Lung (tissue), 11 donors: ENCODE measurements at regions not wholly inside any gene's neighbourhood (a gene's known extent, or its start where the extent isn't known, plus 50 kb on each side); places are given as distances from the start of the nearest gene placed in this dataset.

Experiments
- ATAC-seq: fragments of 200-7000 bp; cut with Tn5 transposase; one replicate; pipeline ENCODE4 v1.9.1; 2020; ENCODE audit warnings: moderate number of reproducible peaks; ENCODE audit not compliant: insufficient read depth, low FRiP score
- DNase-seq, 3 donors: peaks; one replicate each; pipeline ENCODE4 v3.0.0-alpha.2; 2013 to 2017
- H3K27ac ChIP-seq, 2 donors: one replicate each; pipeline ENCODE4 v1.5.1; 2013; ENCODE audit warnings: mild to moderate bottlenecking in 2 of 2, moderate library complexity in 2 of 2, control low read depth in 1 of 2, inconsistent platforms in 1 of 2, low read depth in 1 of 2, low read length in 1 of 2
- H3K27me3 ChIP-seq, 3 donors: one replicate each; pipeline ENCODE4 v1.5.1; 2013; ENCODE audit warnings: low read length in 2 of 3; ENCODE audit not compliant: control insufficient read depth in 3 of 3, insufficient read depth in 3 of 3
- H3K36me3 ChIP-seq, 4 donors: one replicate each; pipeline ENCODE4 v1.5.1; 2013; ENCODE audit warnings: low read length in 4 of 4, mild to moderate bottlenecking in 1 of 4, moderate library complexity in 1 of 4; ENCODE audit not compliant: control insufficient read depth in 4 of 4, insufficient read depth in 4 of 4
- H3K4me1 ChIP-seq, 5 donors: one replicate each; pipeline ENCODE4 v1.5.1; 2013; ENCODE audit warnings: low read length in 5 of 5, mild to moderate bottlenecking in 2 of 5, moderate library complexity in 1 of 5; ENCODE audit not compliant: control insufficient read depth in 5 of 5, insufficient read depth in 5 of 5
- H3K4me3 ChIP-seq: one replicate; pipeline ENCODE4 v1.5.1; 2013; ENCODE audit warnings: mild to moderate bottlenecking, control low read depth, moderate library complexity
- H3K9ac ChIP-seq, 2 donors: one replicate each; pipeline ENCODE4 v1.5.1; 2013; ENCODE audit warnings: low read length in 2 of 2, control low read depth in 1 of 2; ENCODE audit not compliant: insufficient read depth in 1 of 2
- H3K9me3 ChIP-seq, 4 donors: one replicate each; pipeline ENCODE4 v1.5.1; 2013; ENCODE audit warnings: low read length in 3 of 4, mild to moderate bottlenecking in 1 of 4, moderate library complexity in 1 of 4; ENCODE audit not compliant: control insufficient read depth in 4 of 4, insufficient read depth in 3 of 4
- CTCF ChIP-seq: IDR thresholded peaks from 2 replicates; pipeline ENCODE4 v1.5.1; 2012; ENCODE audit warnings: mild to moderate bottlenecking; ENCODE audit errors: control extremely low read depth, extremely low read depth
- WGBS, 2 donors: extraction: QIAGEN DNeasy Blood & Tissue Kit; methylation state at CpG; one replicate each; pipeline ENCODE4 v1.1.7; 2013; 5-methylcytosine and 5-hydroxymethylcytosine counted together
- donor health status: control.
- donor health status: control.
- donor health status: Bipolar disorder and iron deficiency.
- donor health status: healthy.
- donor health status: DM: yes; HTN: yes; CAD: no.

- DNase-seq (no peak), ATAC-seq (no peak)
- Histone ChIP-seq H3K27me3 (no peaks in the 10 kb centered on the region), H3K36me3 (no peaks in the 10 kb centered on the region), H3K4me3 (no peak overlapping the region), H3K9me3 (no peaks in the 10 kb centered on the region), H3K4me1 (peaks cover 0 to 6% (median 0%) of the 10 kb centered on the region in 5 donors), H3K9ac (no peak overlapping the region), H3K27ac (no peak overlapping the region)
- 89 to 93% methylated on average over 2 of the region's 2 CpGs for WGBS, 2 donors
- no peak for TF ChIP-seq CTCF
These were observed 134.7 kb upstream of the AGR3 start for GRCh38 chr7:17016402-17017010.

- Histone ChIP-seq H3K36me3 (no peaks in the 10 kb centered on the region), H3K9me3 (no peaks in the 10 kb centered on the region), H3K4me3 (no peak overlapping the region), H3K4me1 (peaks cover 0 to 6% (median 0%) of the 10 kb centered on the region in 5 donors), H3K9ac (no peak overlapping the region), H3K27ac (no peak overlapping the region), H3K27me3 (no peaks in the 10 kb centered on the region)
- ATAC-seq: no peak
- TF ChIP-seq CTCF: no peak
- no peak for DNase-seq
- WGBS, 2 donors: 89 to 98% methylated on average over 2 of the region's 2 CpGs
These were observed 137.3 kb upstream of the AGR3 start for GRCh38 chr7:17019106-17019505.

GRCh38 chr7:17020250-17020649 lies 138.5 kb upstream of the AGR3 start:
- WGBS, 2 donors: 55 to 58% methylated on average over 1 of the region's 1 CpG
- peaks cover 0 to 5% (median 0%) of the 10 kb centered on the region in 5 donors for H3K4me1 ChIP-seq
- DNase-seq (no peak), ATAC-seq (no peak)
- no peak for TF ChIP-seq CTCF
- no peaks in the 10 kb centered on the region for H3K27me3 ChIP-seq
- H3K27ac ChIP-seq: no peak overlapping the region
- no peak overlapping the region for H3K4me3 ChIP-seq
- H3K9me3 ChIP-seq: no peaks in the 10 kb centered on the region
- H3K36me3 ChIP-seq: no peaks in the 10 kb centered on the region
- H3K9ac ChIP-seq: no peak overlapping the region

GRCh38 chr7:17021205-17021604 lies 139.4 kb upstream of the AGR3 start:
- no peaks in the 10 kb centered on the region for H3K27me3 ChIP-seq
- H3K4me3 ChIP-seq: no peak overlapping the region
- 60 to 90% methylated on average over 3 of the region's 3 CpGs for WGBS, 2 donors
- no peak overlapping the region for H3K9ac ChIP-seq
- DNase-seq (no peak), ATAC-seq (no peak)
- peaks cover 0 to 2% (median 0%) of the 10 kb centered on the region in 5 donors for H3K4me1 ChIP-seq
- no peak overlapping the region for H3K27ac ChIP-seq
- H3K9me3 ChIP-seq: no peaks in the 10 kb centered on the region
- TF ChIP-seq CTCF: no peak
- no peaks in the 10 kb centered on the region for H3K36me3 ChIP-seq
